ENCODE measurements at regions not wholly inside any gene's neighbourhood (a gene's known extent, or its start where the extent isn't known, plus 50 kb on each side); places are given as distances from the start of the nearest gene placed in this dataset.

GRCh38 chr15:47640079-47640478 lies 77.2 kb upstream of the SEMA6D start:
- TF ChIP-seq EZH2 (IDR thresholded peaks at IDR 0.05; ENCODE audit: borderline replicate concordance, low read depth, low read length, poor library complexity, severe bottlenecking) (no peak), CTCF (conservative IDR thresholded peaks at IDR 0.05; ENCODE audit: low read depth, low read length) (no peak)
- H3K27ac ChIP-seq (ENCODE audit: low read depth, low read length, poor library complexity, severe bottlenecking): no peak overlapping the region
- H3K27me3 ChIP-seq (replicated peaks; ENCODE audit: insufficient read depth, low read depth, low read length, poor library complexity): no peaks in the 10 kb centered on the region
- H3K9me3 ChIP-seq (ENCODE audit: low read depth, low read length, poor library complexity, severe bottlenecking): no peaks in the 10 kb centered on the region
- no peaks in the 10 kb centered on the region for H3K4me1 ChIP-seq (ENCODE audit: insufficient read depth, low read length, poor library complexity, severe bottlenecking)
- CTCF ChIA-PET: no interaction called here
- no peak for DNase-seq (ENCODE audit: low spot score)
- intact Hi-C loops (cut with micrococcal nuclease; ENCODE audit: unreplicated experiment): no loop called here
- H3K4me3 ChIP-seq (ENCODE audit: low read depth, low read length, poor library complexity, severe bottlenecking): no peak overlapping the region
- H3K36me3 ChIP-seq (ENCODE audit: insufficient read depth, low read length, poor library complexity, severe bottlenecking): no peaks in the 10 kb centered on the region
- no TSS peak for BruUV-seq (replicated peaks)
- POLR2A ChIA-PET (ENCODE audit: low non-redundant PET): no interaction called here

- intact Hi-C loops (cut with micrococcal nuclease; ENCODE audit: unreplicated experiment): no loop called here
These were observed 76.4 kb upstream of the SEMA6D start for GRCh38 chr15:47640901-47641300.

GRCh38 chr15:47644722-47645121 lies 72.6 kb upstream of the SEMA6D start:
- intact Hi-C loops (cut with micrococcal nuclease; ENCODE audit: unreplicated experiment): no loop called here
- POLR2A ChIA-PET (ENCODE audit: low non-redundant PET): interaction anchor here (0.7 kb wide), 1 partner anchor 1120 kb away, joined by 3 read pairs; no protein-coding TSS in a partner anchor
- no peaks in the 10 kb centered on the region for H3K9me3 ChIP-seq (ENCODE audit: low read depth, low read length, poor library complexity, severe bottlenecking)
- H3K27ac ChIP-seq (ENCODE audit: low read depth, low read length, poor library complexity, severe bottlenecking): no peak overlapping the region
- H3K4me1 ChIP-seq (ENCODE audit: insufficient read depth, low read length, poor library complexity, severe bottlenecking): peaks cover 7% of the 10 kb centered on the region
- CTCF ChIA-PET: no interaction called here
- no peak overlapping the region for H3K4me3 ChIP-seq (ENCODE audit: low read depth, low read length, poor library complexity, severe bottlenecking)
- no peak for DNase-seq (ENCODE audit: low spot score)
- H3K27me3 ChIP-seq (replicated peaks; ENCODE audit: insufficient read depth, low read depth, low read length, poor library complexity): no peaks in the 10 kb centered on the region
- no peaks in the 10 kb centered on the region for H3K36me3 ChIP-seq (ENCODE audit: insufficient read depth, low read length, poor library complexity, severe bottlenecking)
- no TSS peak for BruUV-seq (replicated peaks)
- TF ChIP-seq EZH2 (IDR thresholded peaks at IDR 0.05; ENCODE audit: borderline replicate concordance, low read depth, low read length, poor library complexity, severe bottlenecking) (no peak), CTCF (conservative IDR thresholded peaks at IDR 0.05; ENCODE audit: low read depth, low read length) (no peak)

More at GRCh38 chr15:47640901-47641300, 76.4 kb upstream of the SEMA6D start:
- Histone ChIP-seq H3K36me3 (ENCODE audit: insufficient read depth, low read length, poor library complexity, severe bottlenecking) (no peaks in the 10 kb centered on the region), H3K27me3 (replicated peaks; ENCODE audit: insufficient read depth, low read depth, low read length, poor library complexity) (no peaks in the 10 kb centered on the region), H3K4me3 (ENCODE audit: low read depth, low read length, poor library complexity, severe bottlenecking) (no peak overlapping the region), H3K4me1 (ENCODE audit: insufficient read depth, low read length, poor library complexity, severe bottlenecking) (no peaks in the 10 kb centered on the region), H3K9me3 (ENCODE audit: low read depth, low read length, poor library complexity, severe bottlenecking) (no peaks in the 10 kb centered on the region), H3K27ac (ENCODE audit: low read depth, low read length, poor library complexity, severe bottlenecking) (no peak overlapping the region)
- no peak for DNase-seq (ENCODE audit: low spot score)
- BruUV-seq (replicated peaks): no TSS peak
- POLR2A ChIA-PET (ENCODE audit: low non-redundant PET): no interaction called here
- TF ChIP-seq CTCF (conservative IDR thresholded peaks at IDR 0.05; ENCODE audit: low read depth, low read length) (no peak), EZH2 (IDR thresholded peaks at IDR 0.05; ENCODE audit: borderline replicate concordance, low read depth, low read length, poor library complexity, severe bottlenecking) (no peak)
- CTCF ChIA-PET: no interaction called here
